Tibial artery (tissue), 4 donors: ENCODE measurements at regions not wholly inside any gene's neighbourhood (a gene's known extent, or its start where the extent isn't known, plus 50 kb on each side); places are given as distances from the start of the nearest gene placed in this dataset.

Experiments used
- DNase-seq, 2 donors: peaks; one replicate each; pipeline ENCODE4 v3.0.0-alpha.2; 2019
- H3K27ac ChIP-seq, 2 donors: fragments of 200-600 bp; sonication (generic) in 1 of 2; 1 replicate in 1 of 2; 2 replicates in 1 of 2; pipeline ENCODE4 v1.5.1; 2018 to 2019; ENCODE audit warnings: mild to moderate bottlenecking in 1 of 2
- H3K27me3 ChIP-seq, 2 donors: fragments of 200-600 bp; sonication (generic) in 1 of 2; one replicate each; pipeline versions ENCODE4 v1.5.1 to v1.6.0; 2016 to 2019
- H3K36me3 ChIP-seq, 3 donors: fragments of 200-600 bp; sonication (generic) in 2 of 3; one replicate each; pipeline ENCODE4 v1.5.1; 2016 to 2019; ENCODE audit warnings: mild to moderate bottlenecking in 2 of 3
- H3K4me1 ChIP-seq, 4 donors: fragments of 200-600 bp; sonication (generic) in 2 of 4; 1 replicate in 3 of 4; 2 replicates in 1 of 4; pipeline ENCODE4 v1.5.1; 2016 to 2019
- H3K4me3 ChIP-seq, 2 donors: fragments of 200-600 bp; sonication (generic) in 1 of 2; 1 replicate in 1 of 2; 2 replicates in 1 of 2; pipeline ENCODE4 v1.5.1; 2018 to 2019; ENCODE audit warnings: mild to moderate bottlenecking in 2 of 2
- H3K9me3 ChIP-seq, 3 donors: fragments of 200-600 bp; sonication (generic) in 1 of 3; one replicate each; pipeline ENCODE4 v1.5.1; 2016 to 2019
- intact Hi-C: fragments of 100-400 bp; cut with DNase I; formaldehyde crosslinking; loops from one replicate; pipeline ENCODE4 v1.15.0; 2023; ENCODE audit warnings: low total_unique reads
- TF ChIP-seq, protein P1 (sequence below), 2 experiments: fragments of 200-600 bp in 1 of 2; fragments of 450-650 bp in 1 of 2; IDR thresholded peaks; one replicate each; pipeline ENCODE4 v1.5.1; 2017 to 2019; ENCODE audit warnings: antibody characterized with exemption in 2 of 2, mild to moderate bottlenecking in 1 of 2, moderate library complexity in 1 of 2

DNA sequence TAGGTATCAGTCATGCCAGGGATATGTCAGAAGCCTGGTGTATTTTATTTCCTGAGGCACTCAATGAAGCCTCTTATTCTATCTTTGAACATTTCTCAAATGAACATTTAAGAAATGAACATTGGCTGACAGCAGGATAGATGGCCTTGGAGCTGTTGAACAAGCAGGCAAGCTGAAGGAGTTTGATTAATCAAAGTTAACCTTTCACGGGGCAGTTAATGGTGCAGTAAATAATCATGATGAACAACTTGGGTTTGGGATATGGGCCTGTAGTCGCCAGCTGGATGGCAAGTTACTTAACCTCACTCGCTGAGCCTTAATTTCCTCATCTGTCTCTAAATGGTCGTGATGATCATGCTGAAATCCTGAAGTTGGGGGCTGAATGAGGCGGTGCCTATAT, 333.0 kb downstream of the SFMBT2 start:
- no peak overlapping the region for H3K4me3 ChIP-seq
- H3K36me3 ChIP-seq: no peaks in the 10 kb centered on the region
- no peaks in the 10 kb centered on the region for H3K9me3 ChIP-seq
- intact Hi-C loops: no loop called here
- no peaks in the 10 kb centered on the region for H3K27me3 ChIP-seq
- no peaks in the 10 kb centered on the region for H3K4me1 ChIP-seq
- no peak for DNase-seq
- TF ChIP-seq, protein P1, sequence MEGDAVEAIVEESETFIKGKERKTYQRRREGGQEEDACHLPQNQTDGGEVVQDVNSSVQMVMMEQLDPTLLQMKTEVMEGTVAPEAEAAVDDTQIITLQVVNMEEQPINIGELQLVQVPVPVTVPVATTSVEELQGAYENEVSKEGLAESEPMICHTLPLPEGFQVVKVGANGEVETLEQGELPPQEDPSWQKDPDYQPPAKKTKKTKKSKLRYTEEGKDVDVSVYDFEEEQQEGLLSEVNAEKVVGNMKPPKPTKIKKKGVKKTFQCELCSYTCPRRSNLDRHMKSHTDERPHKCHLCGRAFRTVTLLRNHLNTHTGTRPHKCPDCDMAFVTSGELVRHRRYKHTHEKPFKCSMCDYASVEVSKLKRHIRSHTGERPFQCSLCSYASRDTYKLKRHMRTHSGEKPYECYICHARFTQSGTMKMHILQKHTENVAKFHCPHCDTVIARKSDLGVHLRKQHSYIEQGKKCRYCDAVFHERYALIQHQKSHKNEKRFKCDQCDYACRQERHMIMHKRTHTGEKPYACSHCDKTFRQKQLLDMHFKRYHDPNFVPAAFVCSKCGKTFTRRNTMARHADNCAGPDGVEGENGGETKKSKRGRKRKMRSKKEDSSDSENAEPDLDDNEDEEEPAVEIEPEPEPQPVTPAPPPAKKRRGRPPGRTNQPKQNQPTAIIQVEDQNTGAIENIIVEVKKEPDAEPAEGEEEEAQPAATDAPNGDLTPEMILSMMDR (IDR thresholded peaks at IDR 0.05): no peak
- no peak overlapping the region for H3K27ac ChIP-seq

GRCh38 chr10:7075851-7076250, 335.0 kb downstream of the SFMBT2 start:
- H3K27ac ChIP-seq: no peak overlapping the region
- intact Hi-C loops: no loop called here
- H3K9me3 ChIP-seq: peaks cover 0 to 5% (median 0%) of the 10 kb centered on the region in 3 donors
- H3K27me3 ChIP-seq: no peaks in the 10 kb centered on the region
- H3K36me3 ChIP-seq: no peaks in the 10 kb centered on the region
- TF ChIP-seq, protein P1 (IDR thresholded peaks at IDR 0.05): no peak
- no peak for DNase-seq
- H3K4me3 ChIP-seq: no peak overlapping the region
- no peaks in the 10 kb centered on the region for H3K4me1 ChIP-seq

- no peaks in the 10 kb centered on the region for H3K27me3 ChIP-seq
- no peaks in the 10 kb centered on the region for H3K4me1 ChIP-seq
- DNase-seq: no peak
- TF ChIP-seq, protein P1 (IDR thresholded peaks at IDR 0.05): no peak
- H3K4me3 ChIP-seq: no peak overlapping the region
- H3K27ac ChIP-seq: no peak overlapping the region
- peaks cover 0 to 5% (median 0%) of the 10 kb centered on the region in 3 donors for H3K9me3 ChIP-seq
- intact Hi-C loops: no loop called here
- no peaks in the 10 kb centered on the region for H3K36me3 ChIP-seq
Observed at GRCh38 chr10:7075110-7075509, 335.7 kb downstream of the SFMBT2 start.

DNA sequence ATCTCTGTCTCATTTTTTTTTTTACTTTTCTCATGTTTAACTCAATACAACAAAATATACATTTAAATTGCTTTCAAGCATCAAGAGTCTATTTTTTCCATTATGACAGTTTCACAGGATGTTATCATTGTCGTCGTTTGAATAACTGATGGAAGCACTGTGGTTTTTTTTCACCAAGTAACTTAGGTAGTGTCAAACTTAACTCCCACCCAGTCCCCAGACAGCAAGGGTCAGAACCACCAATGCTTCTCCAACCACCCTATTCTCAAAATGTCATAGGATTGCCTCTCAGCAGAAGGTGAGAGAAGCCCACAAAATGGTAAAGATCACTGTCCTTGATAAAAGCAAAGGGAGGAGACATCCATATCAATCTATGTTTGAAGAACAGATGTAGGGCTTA, 339.4 kb downstream of the SFMBT2 start:
- intact Hi-C loops: no loop called here
- Histone ChIP-seq H3K4me3 (no peak overlapping the region), H3K9me3 (peaks cover 0 to 5% (median 0%) of the 10 kb centered on the region in 3 donors), H3K36me3 (no peaks in the 10 kb centered on the region), H3K27ac (no peak overlapping the region), H3K4me1 (no peaks in the 10 kb centered on the region), H3K27me3 (no peaks in the 10 kb centered on the region)
- DNase-seq: no peak
- TF ChIP-seq, protein P1 (IDR thresholded peaks at IDR 0.05): no peak

- Histone ChIP-seq H3K9me3 (peaks cover 0 to 5% (median 0%) of the 10 kb centered on the region in 3 donors), H3K4me1 (no peaks in the 10 kb centered on the region), H3K4me3 (no peak overlapping the region), H3K36me3 (no peaks in the 10 kb centered on the region), H3K27ac (no peak overlapping the region), H3K27me3 (no peaks in the 10 kb centered on the region)
- intact Hi-C loops: no loop called here
- TF ChIP-seq, protein P1 (IDR thresholded peaks at IDR 0.05): no peak
- no peak for DNase-seq
Observed at GRCh38 chr10:7070950-7071349, 339.9 kb downstream of the SFMBT2 start.

DNA sequence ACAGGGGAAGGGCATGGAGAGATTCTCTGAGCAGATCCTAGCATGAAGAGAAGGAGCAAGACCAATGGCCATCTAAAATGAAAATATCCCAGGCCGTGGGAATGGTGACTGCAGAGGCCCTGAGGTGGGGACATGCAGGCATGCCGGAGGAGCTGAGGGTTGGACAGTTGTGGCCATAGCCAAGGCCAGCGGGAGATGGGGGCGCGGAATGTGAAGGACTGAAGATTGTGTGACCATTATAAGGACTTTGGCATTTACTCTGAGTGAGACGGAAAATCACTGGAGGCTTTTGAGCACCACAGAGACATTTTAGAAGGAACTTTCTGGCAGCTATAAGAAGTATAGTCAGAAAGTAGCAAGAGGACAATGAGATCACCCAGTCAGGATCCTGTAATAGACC, 341.1 kb downstream of the SFMBT2 start:
- Histone ChIP-seq H3K27me3 (no peaks in the 10 kb centered on the region), H3K4me3 (no peak overlapping the region), H3K4me1 (no peaks in the 10 kb centered on the region), H3K9me3 (peaks cover 0 to 5% (median 0%) of the 10 kb centered on the region in 3 donors), H3K36me3 (no peaks in the 10 kb centered on the region), H3K27ac (no peak overlapping the region)
- intact Hi-C loops: no loop called here
- TF ChIP-seq, protein P1 (IDR thresholded peaks at IDR 0.05): no peak
- no peak for DNase-seq
